ENCODE measurements at regions not wholly inside any gene's neighbourhood (a gene's known extent, or its start where the extent isn't known, plus 50 kb on each side); places are given as distances from the start of the nearest gene placed in this dataset.

- no peak for TF ChIP-seq CTCF (IDR thresholded peaks at IDR 0.05)
- no peak for TF ChIP-seq POLR2A (IDR thresholded peaks at IDR 0.05)
Measured at GRCh38 chr6:149182262-149182661, 135.2 kb upstream of the TAB2 start.
